IMR-90 (cell line): ENCODE measurements at regions not wholly inside any gene's neighbourhood (a gene's known extent, or its start where the extent isn't known, plus 50 kb on each side); places are given as distances from the start of the nearest gene placed in this dataset.

Experiments
- ATAC-seq: fragments of 200-7000 bp; cut with Tn5 transposase; 2 replicates; pipeline ENCODE4 v1.9.1; 2020; ENCODE audit warnings: low read depth, mild to moderate bottlenecking, moderate library complexity
- BruUV-seq: library from RNA; stranded (reverse); fragments of 400-500 nt; replicated peaks from 2 replicates; lab custom pipeline; 2021; lab: Mats Ljungman, UMichigan
- CTCF ChIA-PET: fragments of 300-600 bp; formaldehyde crosslinking; extraction: SDS; loops from one replicate; lab custom pipeline; 2021; ENCODE audit warnings: antibody characterized with exemption; lab: Yijun Ruan, JAX
- POLR2A ChIA-PET: fragments of 300-600 bp; sonication (Branson Sonifier 250); formaldehyde crosslinking; loops from one replicate; lab custom pipeline; 2022; ENCODE audit warnings: antibody characterized with exemption; ENCODE audit not compliant: unreplicated experiment; lab: Charles Lee
- DNase-seq: peaks from one replicate; pipeline ENCODE4 v3.0.0; 2013
- H2AFZ ChIP-seq: replicated peaks from 2 replicates; pipeline ENCODE3; 2013; ENCODE audit warnings: low read length, mild to moderate bottlenecking; ENCODE audit not compliant: poor library complexity
- H2AK5ac ChIP-seq: 2 replicates; pipeline ENCODE4 v1.6.1; 2013; ENCODE audit warnings: low read depth, low read length, inconsistent platforms
- H2AK9ac ChIP-seq: replicated peaks from 2 replicates; pipeline ENCODE3; 2013; ENCODE audit warnings: mild to moderate bottlenecking, low read depth, low read length, moderate library complexity; ENCODE audit not compliant: poor library complexity
- H2BK120ac ChIP-seq: 2 replicates; pipeline ENCODE4 v1.6.1; 2013; ENCODE audit warnings: low read depth, low read length, inconsistent platforms
- H2BK15ac ChIP-seq: 3 replicates; pipeline ENCODE4 v1.6.1; 2013; ENCODE audit warnings: low read depth, low read length, inconsistent platforms
- H2BK20ac ChIP-seq: 2 replicates; pipeline ENCODE4 v1.6.1; 2013; ENCODE audit warnings: low read depth, mild to moderate bottlenecking, inconsistent platforms, low read length, moderate library complexity
- H2BK5ac ChIP-seq: 2 replicates; pipeline ENCODE4 v1.6.1; 2013; ENCODE audit warnings: mild to moderate bottlenecking, low read depth, low read length, inconsistent platforms; ENCODE audit not compliant: poor library complexity, severe bottlenecking
- H3K14ac ChIP-seq: replicated peaks from 2 replicates; pipeline ENCODE4 v1.6.1; 2013; ENCODE audit warnings: low read depth, low read length, inconsistent platforms
- H3K18ac ChIP-seq: 2 replicates; pipeline ENCODE4 v1.6.1; 2013; ENCODE audit warnings: low read depth, low read length, control low read depth
- H3K23ac ChIP-seq: 2 replicates; pipeline ENCODE4 v1.6.1; 2013; ENCODE audit warnings: low read depth, low read length, inconsistent platforms
- H3K27ac ChIP-seq: 2 replicates; pipeline ENCODE4 v1.5.1; 2013; ENCODE audit warnings: mild to moderate bottlenecking, control low read depth, low read length; ENCODE audit not compliant: insufficient read depth
- H3K27me3 ChIP-seq: 2 replicates; pipeline ENCODE4 v1.6.1; 2013; ENCODE audit warnings: low read length; ENCODE audit not compliant: control insufficient read depth, insufficient read depth
- H3K36me3 ChIP-seq: 2 replicates; pipeline ENCODE4 v1.6.1; 2013; ENCODE audit warnings: low read length, mixed read lengths; ENCODE audit not compliant: control insufficient read depth, insufficient read depth
- H3K4ac ChIP-seq: 2 replicates; pipeline ENCODE4 v1.6.1; 2013; ENCODE audit warnings: low read depth, low read length, inconsistent platforms
- H3K4me1 ChIP-seq: 2 replicates; pipeline ENCODE4 v1.6.1; 2013; ENCODE audit warnings: low read length, mixed read lengths; ENCODE audit not compliant: control insufficient read depth, insufficient read depth
- H3K4me2 ChIP-seq: 2 replicates; pipeline ENCODE4 v1.6.1; 2013; ENCODE audit warnings: low read depth, mild to moderate bottlenecking, control low read depth, low read length, moderate library complexity
- H3K4me3 ChIP-seq: 2 replicates; pipeline ENCODE4 v1.5.1; 2013; ENCODE audit warnings: low read depth, mild to moderate bottlenecking, control low read depth, low read length, moderate library complexity; ENCODE audit not compliant: insufficient read depth
- H3K56ac ChIP-seq: 2 replicates; pipeline ENCODE4 v1.6.1; 2013; ENCODE audit warnings: low read length, inconsistent platforms; ENCODE audit not compliant: insufficient read depth; ENCODE audit errors: extremely low read depth
- H3K79me1 ChIP-seq, 2 experiments: 2 replicates each; pipeline ENCODE4 v1.6.1; 2013; ENCODE audit warnings: low read length in 2 of 2, inconsistent platforms in 1 of 2, low read depth in 1 of 2
- H3K9ac ChIP-seq: 2 replicates; pipeline ENCODE4 v1.6.1; 2013; ENCODE audit warnings: low read depth, low read length, control low read depth
- H3K9me1 ChIP-seq: 2 replicates; pipeline ENCODE4 v1.6.1; 2013; ENCODE audit warnings: low read length, inconsistent platforms; ENCODE audit not compliant: insufficient read depth
- H3K9me3 ChIP-seq: 2 replicates; pipeline ENCODE4 v1.6.1; 2013; ENCODE audit warnings: low read length; ENCODE audit not compliant: control insufficient read depth, insufficient read depth
- H4K20me1 ChIP-seq: 2 replicates; pipeline ENCODE4 v1.6.1; 2013; ENCODE audit warnings: low read length, inconsistent platforms; ENCODE audit not compliant: insufficient read depth
- H4K5ac ChIP-seq: 2 replicates; pipeline ENCODE4 v1.6.1; 2013; ENCODE audit warnings: mild to moderate bottlenecking, low read depth, low read length, control low read depth
- H4K8ac ChIP-seq, 2 experiments: 2 replicates each; pipeline ENCODE4 v1.6.1; 2013; ENCODE audit warnings: low read depth in 2 of 2, low read length in 2 of 2, control low read depth in 1 of 2, inconsistent platforms in 1 of 2
- H4K91ac ChIP-seq: 2 replicates; pipeline ENCODE4 v1.6.1; 2013; ENCODE audit warnings: low read depth, low read length, inconsistent platforms; ENCODE audit not compliant: insufficient read depth
- BHLHE40 ChIP-seq: fragments of 150-350 bp; IDR thresholded peaks from 2 replicates; pipeline ENCODE4 v1.6.1; 2016; ENCODE audit warnings: mild to moderate bottlenecking, low read depth, low read length
- CHD1 ChIP-seq: IDR thresholded peaks from 2 replicates; pipeline ENCODE4 v1.6.1; 2012; ENCODE audit warnings: low read depth, low read length, improper control_type of control experiment
- ELK1 ChIP-seq: fragments of 150-350 bp; IDR thresholded peaks from 2 replicates; pipeline ENCODE4 v1.6.1; 2016; ENCODE audit warnings: low read depth, mild to moderate bottlenecking, low read length, moderate library complexity, borderline replicate concordance
- MAFK ChIP-seq: IDR thresholded peaks from 2 replicates; pipeline ENCODE4 v1.6.1; 2012; ENCODE audit warnings: low read depth, low read length, improper control_type of control experiment
- MAZ ChIP-seq: IDR thresholded peaks from 2 replicates; pipeline ENCODE4 v1.6.1; 2012; ENCODE audit warnings: low read depth, mild to moderate bottlenecking, low read length, improper control_type of control experiment, moderate library complexity, borderline replicate concordance
- NFE2L2 ChIP-seq: fragments of 150-350 bp; IDR thresholded peaks from 2 replicates; pipeline ENCODE4 v1.6.1; 2016; ENCODE audit warnings: low read depth, mild to moderate bottlenecking, low read length
- RCOR1 ChIP-seq: IDR thresholded peaks from 2 replicates; pipeline ENCODE4 v1.6.1; 2012; ENCODE audit warnings: mild to moderate bottlenecking, low read length, improper control_type of control experiment; ENCODE audit not compliant: insufficient replicate concordance
- RFX5 ChIP-seq: IDR thresholded peaks from 2 replicates; pipeline ENCODE4 v1.8.0; 2012; ENCODE audit warnings: low read depth, mild to moderate bottlenecking, low read length, moderate library complexity
- WGBS, 2 experiments: methylation state at CpG; one replicate each; pipeline versions ENCODE4 v1.1.5 to v1.1.7; 2013; ENCODE audit warnings: missing lambda C conversion rate in 2 of 2; ENCODE audit not compliant: insufficient read length in 1 of 2; ENCODE audit errors: extremely low coverage in 2 of 2; 5-methylcytosine and 5-hydroxymethylcytosine counted together
- dilution Hi-C: fragments of 300-500 bp; cut with HindIII; formaldehyde crosslinking; loops from one replicate; pipeline ENCODE4 v1.14.3; 2018; ENCODE audit warnings: low sequenced_read_pairs; ENCODE audit not compliant: unreplicated experiment
- in situ Hi-C: fragments of 300-500 bp; cut with MboI; formaldehyde crosslinking; loops from 3 replicates; pipeline ENCODE4 v1.14.3; 2019; ENCODE audit warnings: low sequenced_read_pairs, inconsistent platforms, mixed read lengths
- intact Hi-C: fragments of 100-400 bp; cut with micrococcal nuclease; formaldehyde crosslinking; loops from 2 replicates; pipeline ENCODE4 v1.10.0; 2022

- Histone ChIP-seq H3K9me1 (no peaks in the 10 kb centered on the region), H3K36me3 (no peaks in the 10 kb centered on the region), H2AK5ac (no peak overlapping the region), H2BK15ac (no peak overlapping the region), H2AK9ac (no peak overlapping the region), H3K4me1 (no peaks in the 10 kb centered on the region), H2BK5ac (no peak overlapping the region), H3K4me2 (no peak overlapping the region), H4K8ac (no peak overlapping the region), H3K4ac (no peak overlapping the region), H3K56ac (no peak overlapping the region), H3K27me3 (no peaks in the 10 kb centered on the region), H3K4me3 (no peak overlapping the region), H4K91ac (no peak overlapping the region), H2BK20ac (no peak overlapping the region), H2AFZ (no peak overlapping the region), H4K5ac (no peak overlapping the region), H3K9ac (no peak overlapping the region), H3K79me1 (no peaks in the 10 kb centered on the region), H3K14ac (no peak overlapping the region), H4K20me1 (no peaks in the 10 kb centered on the region), H2BK120ac (no peak overlapping the region), H3K27ac (no peak overlapping the region), H3K18ac (no peak overlapping the region), H3K9me3 (no peaks in the 10 kb centered on the region), H3K23ac (no peak overlapping the region)
- ChIA-PET CTCF (interaction anchor here (0.7 kb wide), 1 partner anchor 11 kb away, joined by 3 read pairs; no protein-coding TSS in a partner anchor), POLR2A (no interaction called here)
- intact Hi-C loops, result no loop called here
- WGBS, 2 experiments, result no CpG with 5 or more reads among the region's 5 CpGs
- BruUV-seq, result no TSS peak
- TF ChIP-seq RFX5, result no peak
- no peak for TF ChIP-seq ELK1
- no peak for TF ChIP-seq RCOR1
- no peak for TF ChIP-seq CHD1
- TF ChIP-seq MAZ, result no peak
- no peak for TF ChIP-seq BHLHE40
- no peak for TF ChIP-seq NFE2L2
- no peak for TF ChIP-seq MAFK
- dilution Hi-C loops, result no loop called here
- no peak for ATAC-seq
- DNase-seq, result no peak
- in situ Hi-C loops, result no loop called here
These were observed 344.1 kb upstream of the FANCL start for GRCh38 chr2:58585233-58585632.
